ENCODE measurements at regions not wholly inside any gene's neighbourhood (a gene's known extent, or its start where the extent isn't known, plus 50 kb on each side); places are given as distances from the start of the nearest gene placed in this dataset.

- no peak overlapping the region for H3K27ac ChIP-seq
- TF ChIP-seq ZFX (IDR thresholded peaks at IDR 0.05; ENCODE audit: borderline replicate concordance) (no peak), CTCF (IDR thresholded peaks at IDR 0.05) (no peak)
These were observed 472.6 kb upstream of the KLHL1 start for GRCh38 chr13:70580825-70581224.

- TF ChIP-seq ZFX (IDR thresholded peaks at IDR 0.05; ENCODE audit: borderline replicate concordance) (no peak), CTCF (IDR thresholded peaks at IDR 0.05) (no peak)
- no peak overlapping the region for H3K27ac ChIP-seq
These were observed 471.7 kb upstream of the KLHL1 start for GRCh38 chr13:70579941-70580340.

- H3K27ac ChIP-seq = no peak overlapping the region
- TF ChIP-seq CTCF (IDR thresholded peaks at IDR 0.05) (no peak), ZFX (IDR thresholded peaks at IDR 0.05; ENCODE audit: borderline replicate concordance) (no peak)
These were observed 463.0 kb upstream of the KLHL1 start for GRCh38 chr13:70571221-70571620.

GRCh38 chr13:70568571-70568970, 460.3 kb upstream of the KLHL1 start:
- TF ChIP-seq ZFX (IDR thresholded peaks at IDR 0.05; ENCODE audit: borderline replicate concordance) (no peak), CTCF (IDR thresholded peaks at IDR 0.05) (peak; percentile 77)
- no peak overlapping the region for H3K27ac ChIP-seq

GRCh38 chr13:70544706-70545105, 436.5 kb upstream of the KLHL1 start:
- no peak overlapping the region for H3K27ac ChIP-seq
- TF ChIP-seq ZFX (IDR thresholded peaks at IDR 0.05; ENCODE audit: borderline replicate concordance) (no peak), CTCF (IDR thresholded peaks at IDR 0.05) (no peak)

GRCh38 chr13:70541451-70541850, 433.2 kb upstream of the KLHL1 start:
- no peak for TF ChIP-seq CTCF (IDR thresholded peaks at IDR 0.05)
- no peak for TF ChIP-seq ZFX (IDR thresholded peaks at IDR 0.05; ENCODE audit: borderline replicate concordance)
- no peak overlapping the region for H3K27ac ChIP-seq

GRCh38 chr13:70534466-70534865, 426.2 kb upstream of the KLHL1 start:
- TF ChIP-seq CTCF (IDR thresholded peaks at IDR 0.05) = no peak
- no peak for TF ChIP-seq ZFX (IDR thresholded peaks at IDR 0.05; ENCODE audit: borderline replicate concordance)
- no peak overlapping the region for H3K27ac ChIP-seq
